ENCODE measurements at regions not wholly inside any gene's neighbourhood (a gene's known extent, or its start where the extent isn't known, plus 50 kb on each side); places are given as distances from the start of the nearest gene placed in this dataset.

DNA sequence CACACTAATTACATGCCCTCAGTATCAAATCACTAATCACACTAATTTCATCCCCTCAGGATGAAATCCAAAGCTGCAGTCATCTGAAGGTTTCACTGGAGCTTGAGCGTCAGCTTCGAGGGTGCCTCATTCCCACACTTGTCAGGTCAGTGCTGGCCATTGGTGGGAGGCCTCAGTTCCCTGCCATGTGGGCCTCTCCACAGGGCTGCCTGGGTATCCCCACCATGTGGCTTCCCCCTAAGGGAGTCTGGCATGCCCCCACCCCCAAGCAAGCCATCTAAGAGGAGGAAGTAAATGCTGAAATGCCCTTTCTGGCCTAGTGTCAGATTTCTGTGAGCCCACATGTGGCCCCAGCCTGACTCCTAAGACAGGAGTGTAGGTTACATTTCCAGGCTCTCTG, 78.6 kb upstream of the CDH5 start (continued):
- TF ChIP-seq YY1 (IDR thresholded peaks at IDR 0.05; ENCODE audit: low read depth, low read length) (no peak), CREB1 (IDR thresholded peaks at IDR 0.05) (no peak), TCF12 (IDR thresholded peaks at IDR 0.05; ENCODE audit: low read depth, low read length) (no peak), SAP30 (IDR thresholded peaks at IDR 0.05; ENCODE audit: insufficient read depth, insufficient replicate concordance, low read length) (no peak), SRF (IDR thresholded peaks at IDR 0.05; ENCODE audit: low read depth, low read length) (no peak), RAD21 (IDR thresholded peaks at IDR 0.05 in 1 of 2, conservative IDR thresholded peaks at IDR 0.05 in 1 of 2; ENCODE audit: low read depth in 2 of 2, low read length in 2 of 2) (no peak), EZH2 (IDR thresholded peaks at IDR 0.05; ENCODE audit: low read depth, low read length, severe bottlenecking) (no peak), TAF1 (IDR thresholded peaks at IDR 0.05; ENCODE audit: low read depth, low read length) (no peak), GABPA (IDR thresholded peaks at IDR 0.05; ENCODE audit: borderline replicate concordance, insufficient read depth, low read length) (no peak), NRF1 (IDR thresholded peaks at IDR 0.05; ENCODE audit: low read depth, low read length) (no peak), MAFK (IDR thresholded peaks at IDR 0.05; ENCODE audit: low read depth, low read length) (no peak), POLR2A (IDR thresholded peaks at IDR 0.05; ENCODE audit: control extremely low read depth in 1 of 2, low read depth in 2 of 2, low read length in 2 of 2) (no peak), ASH2L (IDR thresholded peaks at IDR 0.05; ENCODE audit: low read length) (no peak)

Measured in H1 (cell line).